ENCODE measurements at regions not wholly inside any gene's neighbourhood (a gene's known extent, or its start where the extent isn't known, plus 50 kb on each side); places are given as distances from the start of the nearest gene placed in this dataset.

GRCh38 chr6:22770054-22770453 lies 200.7 kb downstream of the HDGFL1 start:
- no peak for TF ChIP-seq GATA2 (IDR thresholded peaks at IDR 0.05; ENCODE audit: low read depth, low read length)
- no peak for TF ChIP-seq GATA3 (IDR thresholded peaks at IDR 0.05; ENCODE audit: low read depth, low read length)
